Panc1 (cell line): ENCODE measurements at regions not wholly inside any gene's neighbourhood (a gene's known extent, or its start where the extent isn't known, plus 50 kb on each side); places are given as distances from the start of the nearest gene placed in this dataset.
"Not testable (repeated sequence)": the region's sequence is repeated elsewhere in the genome, so short reads cannot be mapped to it uniquely, and the experiment has no call there.

Source experiments
- ATAC-seq: fragments of 200-7000 bp; cut with Tn5 transposase; 2 replicates; pipeline ENCODE4 v1.9.1; 2020; ENCODE audit warnings: mild to moderate bottlenecking, moderate library complexity
- BruUV-seq: library from RNA; stranded (reverse); fragments of 400-500 nt; replicated peaks from 2 replicates; lab custom pipeline; 2021; lab: Mats Ljungman, UMichigan
- CTCF ChIA-PET: fragments of 300-600 bp; sonication (Branson Sonifier 250); formaldehyde crosslinking; loops from one replicate; lab custom pipeline; 2022; ENCODE audit warnings: antibody characterized with exemption; lab: Charles Lee
- POLR2A ChIA-PET: fragments of 300-600 bp; sonication (Branson Sonifier 250); formaldehyde crosslinking; loops from one replicate; lab custom pipeline; 2022; ENCODE audit warnings: antibody characterized with exemption; lab: Charles Lee
- DNase-seq: peaks from one replicate; pipeline ENCODE4 v3.0.0-alpha.2; 2010; ENCODE audit warnings: low read depth, low spot score
- H3K27ac ChIP-seq: 2 replicates; pipeline ENCODE4 v1.5.1; 2011; ENCODE audit warnings: mild to moderate bottlenecking, low read length, inconsistent platforms
- H3K27me3 ChIP-seq: fragments of 200-500 bp; sonication (Bioruptor generic); 2 replicates; pipeline ENCODE4 v1.6.0; 2014; ENCODE audit warnings: low read length, inconsistent platforms; ENCODE audit not compliant: control insufficient read depth, insufficient read depth
- H3K36me3 ChIP-seq: fragments of 200-500 bp; sonication (Bioruptor generic); 2 replicates; pipeline ENCODE4 v1.5.1; 2014; ENCODE audit warnings: inconsistent platforms, mild to moderate bottlenecking, low read length, moderate library complexity; ENCODE audit not compliant: control insufficient read depth, insufficient read depth
- H3K4me1 ChIP-seq: 2 replicates; pipeline ENCODE4 v1.5.1; 2011; ENCODE audit warnings: inconsistent platforms, mild to moderate bottlenecking, low read length, moderate library complexity; ENCODE audit not compliant: control insufficient read depth, insufficient read depth
- H3K4me3 ChIP-seq, 2 experiments: 2 replicates each; pipeline ENCODE4 v1.5.1; 2011 to 2012; ENCODE audit warnings: low read depth in 2 of 2, low read length in 2 of 2, mild to moderate bottlenecking in 2 of 2, inconsistent platforms in 1 of 2, moderate library complexity in 1 of 2
- H3K9me3 ChIP-seq: fragments of 200-500 bp; sonication (Bioruptor generic); 2 replicates; pipeline ENCODE4 v1.5.1; 2014; ENCODE audit warnings: low read depth, mild to moderate bottlenecking, inconsistent platforms, low read length, moderate library complexity; ENCODE audit not compliant: control insufficient read depth, insufficient read depth
- in situ Hi-C: cut with HindIII; loops from 2 replicates; pipeline ENCODE4 v1.10.0; 2016; ENCODE audit warnings: low sequenced_read_pairs, low pct_unique_long_range_greater_than_20kb
- intact Hi-C: fragments of 100-400 bp; cut with micrococcal nuclease; formaldehyde crosslinking; loops from one replicate; pipeline ENCODE4 v1.10.0; 2022; ENCODE audit not compliant: unreplicated experiment

GRCh38 chr4:3898928-3899327 lies 132.7 kb downstream of the ADRA2C start:
- CTCF ChIA-PET, POLR2A ChIA-PET, H3K27ac ChIP-seq, ATAC-seq, H3K4me1 ChIP-seq, BruUV-seq, DNase-seq, in situ Hi-C loops, H3K36me3 ChIP-seq, H3K4me3 ChIP-seq, H3K9me3 ChIP-seq, H3K27me3 ChIP-seq, intact Hi-C loops: not testable (repeated sequence)

GRCh38 chr4:3904264-3904955 lies 138.2 kb downstream of the ADRA2C start:
- in situ Hi-C loops, POLR2A ChIA-PET, H3K4me3 ChIP-seq, DNase-seq, ATAC-seq, H3K4me1 ChIP-seq, H3K9me3 ChIP-seq, H3K27ac ChIP-seq, BruUV-seq, H3K36me3 ChIP-seq, CTCF ChIA-PET, H3K27me3 ChIP-seq, intact Hi-C loops: not testable (repeated sequence)

DNA sequence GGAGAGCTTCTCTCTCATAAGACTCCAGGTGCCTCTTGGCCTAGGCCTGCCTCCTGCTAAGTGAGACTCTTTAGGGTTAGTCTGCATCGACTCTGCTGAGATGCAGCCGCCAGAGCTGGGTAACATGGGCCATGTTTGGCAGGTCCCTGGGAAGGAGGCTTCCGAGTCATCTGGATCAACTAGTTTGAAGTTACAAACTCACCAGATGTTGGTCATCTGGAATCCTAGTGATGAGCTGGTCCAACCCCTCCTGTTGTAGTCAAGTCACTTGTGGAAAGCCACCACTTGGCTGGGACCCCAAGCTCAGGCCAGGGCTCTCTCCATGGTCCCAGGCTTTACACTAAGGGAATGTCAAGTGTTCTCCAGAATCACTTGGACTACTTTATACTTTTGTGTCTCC lies 143.4 kb downstream of the ADRA2C start:
- BruUV-seq, H3K4me1 ChIP-seq, H3K27ac ChIP-seq, intact Hi-C loops, H3K36me3 ChIP-seq, H3K9me3 ChIP-seq, DNase-seq, H3K4me3 ChIP-seq, ATAC-seq, in situ Hi-C loops, H3K27me3 ChIP-seq: not testable (repeated sequence)
- CTCF ChIA-PET, result interaction anchor here (0.6 kb wide), 1 partner anchor 36 kb away, joined by 4 read pairs; no protein-coding TSS in a partner anchor
- POLR2A ChIA-PET, result interaction anchor here (0.6 kb wide), 1 partner anchor 1395 kb away, joined by 7 read pairs; no protein-coding TSS in a partner anchor

- H3K4me3 ChIP-seq, H3K27ac ChIP-seq, DNase-seq, BruUV-seq, H3K9me3 ChIP-seq, in situ Hi-C loops, H3K4me1 ChIP-seq, H3K27me3 ChIP-seq, CTCF ChIA-PET, intact Hi-C loops, ATAC-seq, H3K36me3 ChIP-seq: not testable (repeated sequence)
- POLR2A ChIA-PET, result interaction anchor here (0.6 kb wide), 1 partner anchor 1394 kb away, joined by 7 read pairs; no protein-coding TSS in a partner anchor
Observed at GRCh38 chr4:3910161-3910950, 144.2 kb downstream of the ADRA2C start.
